Central memory CD4-positive, alpha-beta T cell (primary cell): ENCODE measurements at regions not wholly inside any gene's neighbourhood (a gene's known extent, or its start where the extent isn't known, plus 50 kb on each side); places are given as distances from the start of the nearest gene placed in this dataset.
"Not testable (repeated sequence)": the region's sequence is repeated elsewhere in the genome, so short reads cannot be mapped to it uniquely, and the experiment has no call there.

Source experiments
- DNase-seq: peaks from one replicate; pipeline ENCODE4 v3.0.0; 2022

DNA sequence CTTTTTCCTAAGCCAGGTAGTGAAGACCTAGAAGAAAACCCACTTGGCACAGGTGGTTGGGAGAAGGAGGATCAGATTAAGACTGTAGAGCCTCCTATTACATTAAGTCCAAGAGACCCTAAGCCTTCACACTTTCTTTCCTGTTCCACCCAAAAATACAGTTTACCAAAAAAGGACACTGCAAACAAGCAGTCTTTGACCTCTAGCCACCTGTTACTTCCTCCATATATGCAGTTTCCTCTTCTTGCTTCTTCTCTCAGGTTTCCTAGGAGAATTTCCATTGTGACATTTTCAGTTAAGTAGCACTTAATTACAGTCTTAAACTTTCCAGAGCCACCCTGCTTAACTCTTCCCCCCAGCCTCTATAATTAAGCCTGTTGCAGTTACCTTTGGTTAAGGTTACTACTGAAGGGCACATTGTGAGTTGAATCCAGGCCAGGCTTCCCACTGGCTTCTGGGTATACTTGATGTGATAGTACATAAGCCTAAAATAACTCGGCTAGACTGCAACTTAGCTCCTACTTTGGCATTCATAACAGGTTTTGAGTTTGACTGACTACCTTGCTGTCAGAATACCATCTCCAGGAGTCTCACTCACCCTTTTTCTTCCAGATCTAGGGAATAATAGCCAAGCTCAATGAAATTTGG lies 114.2 kb upstream of the UMPS start:
- no peak for DNase-seq

DNA sequence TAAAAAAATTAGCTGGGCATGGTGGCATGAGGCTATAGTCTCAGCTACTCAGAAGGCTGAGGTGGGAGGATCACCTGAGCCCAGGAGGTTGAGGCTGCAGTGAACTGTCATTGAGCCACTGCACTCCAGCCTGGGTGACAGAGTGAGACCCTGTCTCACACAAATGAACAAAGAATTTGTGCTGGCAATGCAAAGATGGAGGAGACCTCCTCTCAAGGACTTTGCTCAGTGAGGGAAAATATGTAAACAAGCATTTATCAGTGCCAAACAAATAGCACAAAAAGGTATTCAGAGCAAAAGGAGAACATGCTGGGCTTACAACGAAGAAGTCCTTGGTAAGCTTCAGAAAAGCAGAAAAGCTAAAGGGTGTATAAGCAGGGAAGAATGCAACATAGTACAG lies 113.1 kb upstream of the UMPS start:
- DNase-seq = no peak

DNA sequence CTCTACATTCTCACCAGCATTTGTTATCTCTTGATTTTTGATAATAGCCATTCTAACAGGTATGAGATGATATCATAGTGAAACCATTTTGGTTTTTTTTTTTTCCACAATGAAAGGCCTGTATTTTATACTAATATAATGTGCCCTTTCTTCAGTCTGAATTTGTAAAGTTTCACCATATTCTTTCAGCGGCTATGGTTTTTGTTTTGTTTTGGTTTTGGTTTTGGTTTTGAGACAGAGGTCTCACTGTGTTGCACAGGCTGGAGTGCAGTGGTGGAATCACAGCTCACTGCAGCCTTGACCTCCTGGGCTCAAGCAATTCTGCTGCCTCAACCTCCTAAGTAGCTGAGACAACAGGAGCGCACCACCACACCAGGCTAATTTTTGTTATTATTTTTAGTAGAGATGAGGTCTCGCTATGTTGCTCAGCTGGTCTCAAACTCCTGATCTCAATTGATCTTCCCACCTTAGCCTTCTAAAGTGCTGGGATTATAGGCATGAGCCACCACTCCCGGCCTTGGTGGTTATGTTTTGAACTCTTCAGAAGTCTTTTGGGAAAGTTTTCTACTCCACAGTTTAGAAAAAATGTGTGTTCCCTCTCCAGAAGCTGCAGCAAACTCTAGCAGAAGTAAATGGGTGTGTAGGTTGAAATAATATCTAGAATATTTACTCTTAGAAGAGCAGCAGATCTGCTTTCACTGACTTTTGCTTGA lies 110.2 kb upstream of the UMPS start:
- no peak for DNase-seq

DNA sequence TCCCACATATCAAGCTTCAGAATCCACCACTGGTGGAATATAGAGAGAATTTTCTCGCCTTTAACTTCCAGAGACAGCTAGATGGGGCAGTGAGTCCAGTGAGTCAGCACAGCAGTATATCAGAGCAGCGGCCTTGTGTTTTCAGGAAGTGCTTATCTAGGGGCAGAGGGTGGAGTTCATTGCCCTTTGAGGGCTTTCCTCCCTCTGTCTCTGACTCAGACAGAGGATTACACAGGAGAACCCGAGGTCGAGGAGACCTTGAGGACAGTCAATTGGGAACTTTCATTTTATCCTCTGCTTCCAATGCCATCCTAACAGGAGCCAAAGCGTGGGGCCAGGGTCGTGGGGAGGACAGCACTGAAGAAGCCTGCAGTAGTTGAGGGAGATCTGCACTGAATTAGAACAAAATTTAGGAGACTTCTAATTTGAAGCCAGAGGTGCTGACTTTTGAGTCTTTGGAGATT lies 109.6 kb upstream of the UMPS start:
- peak; percentile 16 for DNase-seq

DNA sequence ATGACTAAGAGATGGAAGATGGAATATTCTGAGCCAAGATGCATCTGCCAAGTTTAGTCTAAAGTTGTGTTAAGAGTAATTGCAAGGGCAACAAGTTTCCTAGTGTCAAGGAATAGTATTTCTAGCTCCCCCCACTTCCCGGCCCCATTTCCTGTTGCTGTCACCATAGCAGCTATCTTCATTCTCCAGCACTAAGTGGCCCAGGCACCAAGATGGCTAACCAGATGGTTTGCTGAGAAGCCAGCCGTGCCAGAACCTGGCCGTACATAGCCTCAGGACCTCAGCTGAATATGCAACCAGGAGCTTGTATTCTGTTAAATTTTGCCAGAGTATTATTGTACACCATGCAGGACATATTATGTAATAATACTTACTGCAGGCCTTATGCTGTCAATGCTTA lies 108.8 kb upstream of the UMPS start:
- DNase-seq = no peak

DNA sequence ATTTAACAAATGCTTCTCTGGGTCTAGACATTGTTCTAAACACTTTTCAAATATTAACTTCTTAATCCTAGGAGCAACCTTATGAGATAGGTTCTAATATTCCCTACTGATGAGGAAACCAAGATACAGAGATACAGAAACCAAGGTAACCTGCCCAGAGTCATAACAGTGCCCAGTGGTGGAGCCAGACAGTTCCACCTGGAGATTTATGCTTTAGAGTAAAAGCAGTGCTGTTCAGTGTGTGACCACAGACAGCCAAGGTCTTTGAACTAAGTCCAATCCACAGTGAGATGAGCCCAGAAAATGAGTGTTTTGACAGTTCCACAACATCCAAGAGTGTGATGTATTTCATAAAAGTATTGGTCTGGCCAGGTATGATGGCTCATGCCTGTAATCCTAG lies 105.2 kb upstream of the UMPS start:
- DNase-seq = no peak

DNA sequence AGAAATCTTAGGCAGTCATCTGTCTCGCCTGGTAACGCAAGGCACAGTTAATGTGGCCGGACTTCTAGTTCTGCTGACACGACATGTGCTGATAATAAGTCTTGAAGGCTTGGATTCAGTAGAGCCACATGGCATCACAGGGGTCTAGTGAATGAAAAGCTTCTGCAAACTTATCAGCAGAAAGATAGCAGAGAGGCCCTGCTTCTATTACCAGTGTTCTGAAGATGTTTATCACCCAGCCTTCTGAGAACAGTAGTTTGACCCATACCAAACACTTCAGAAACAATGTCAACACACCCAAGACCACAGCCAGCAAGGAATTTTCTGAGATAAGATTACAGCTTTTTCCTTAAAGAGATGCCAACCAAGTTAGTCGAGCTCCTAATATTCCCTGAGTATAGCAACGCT lies 102.7 kb upstream of the UMPS start:
- DNase-seq = no peak

DNA sequence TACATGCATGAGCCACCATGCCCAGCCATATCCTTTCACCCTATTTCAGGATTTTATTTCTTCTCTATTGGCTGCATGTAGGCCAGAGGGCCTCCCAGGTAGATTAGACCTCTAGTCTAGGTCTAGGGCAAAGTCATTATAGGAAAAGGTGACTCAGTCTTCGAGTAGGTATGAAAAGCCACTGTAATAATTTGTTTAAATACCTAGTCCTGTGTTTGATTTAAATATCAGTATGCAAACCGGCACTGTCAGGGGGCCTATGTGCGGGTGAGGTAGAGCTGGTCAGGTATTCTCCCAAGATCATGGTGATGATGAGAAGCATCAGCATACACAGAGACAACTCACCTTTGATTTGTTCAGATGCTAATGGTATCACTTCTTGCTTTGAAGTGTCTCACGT lies 101.4 kb upstream of the UMPS start:
- no peak for DNase-seq

DNA sequence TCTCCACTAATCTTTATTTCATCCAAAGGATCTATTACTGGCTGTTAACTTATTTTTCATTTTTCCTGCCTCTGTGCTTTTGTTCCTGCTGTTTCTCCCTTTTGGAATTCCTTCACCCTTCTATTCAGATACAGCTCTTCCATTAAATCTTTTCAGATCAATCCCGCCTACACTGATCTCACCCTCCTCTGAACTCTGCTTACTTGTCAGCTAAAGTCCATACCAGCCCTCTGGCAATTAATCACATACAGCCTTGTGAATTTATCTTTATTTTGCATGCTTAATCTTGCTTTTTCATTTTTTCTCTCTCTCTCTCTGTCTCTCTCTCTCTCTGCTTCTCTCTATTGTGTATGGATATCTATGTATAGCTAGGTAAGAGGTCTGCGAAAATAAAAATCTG lies 100.8 kb upstream of the UMPS start:
- no peak for DNase-seq

DNA sequence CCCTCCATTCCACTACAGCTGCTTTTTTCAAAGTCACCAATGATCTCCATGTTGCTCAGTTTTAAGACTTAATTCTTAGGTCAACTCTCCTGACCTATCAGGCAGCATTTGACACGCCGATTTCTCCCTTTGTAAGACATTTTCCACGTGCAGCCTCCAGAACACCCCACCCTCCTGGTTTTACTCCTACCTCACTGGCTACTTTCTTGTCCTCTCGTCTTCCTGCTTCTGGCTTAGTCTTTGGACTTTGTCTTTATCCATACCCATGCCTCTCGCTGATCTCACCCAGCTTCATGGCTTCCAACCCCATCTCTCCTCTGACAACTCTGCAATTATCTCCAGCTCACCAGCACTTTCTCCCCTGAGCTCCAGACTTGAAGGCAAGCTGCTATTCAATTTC lies 99.3 kb upstream of the UMPS start:
- no peak for DNase-seq

DNA sequence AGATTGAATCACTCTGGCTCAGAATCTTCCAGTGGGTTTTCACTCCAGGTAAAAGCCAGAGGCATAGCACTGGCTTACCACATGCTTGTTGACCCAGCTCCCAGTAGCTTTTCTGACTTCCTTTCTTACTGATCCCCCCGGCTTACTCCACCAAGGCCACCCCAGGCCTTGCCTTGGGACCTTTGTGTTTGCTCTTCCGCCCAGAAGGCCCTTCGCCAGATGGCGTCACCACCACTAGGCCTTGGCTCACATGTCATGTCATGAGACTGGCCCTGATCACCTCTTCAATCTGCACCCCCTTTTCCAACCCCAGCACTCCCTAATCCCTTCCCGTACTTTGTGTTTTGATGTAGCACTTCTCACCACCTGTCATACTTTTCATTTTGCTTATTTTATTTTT lies 98.5 kb upstream of the UMPS start:
- DNase-seq = no peak

DNA sequence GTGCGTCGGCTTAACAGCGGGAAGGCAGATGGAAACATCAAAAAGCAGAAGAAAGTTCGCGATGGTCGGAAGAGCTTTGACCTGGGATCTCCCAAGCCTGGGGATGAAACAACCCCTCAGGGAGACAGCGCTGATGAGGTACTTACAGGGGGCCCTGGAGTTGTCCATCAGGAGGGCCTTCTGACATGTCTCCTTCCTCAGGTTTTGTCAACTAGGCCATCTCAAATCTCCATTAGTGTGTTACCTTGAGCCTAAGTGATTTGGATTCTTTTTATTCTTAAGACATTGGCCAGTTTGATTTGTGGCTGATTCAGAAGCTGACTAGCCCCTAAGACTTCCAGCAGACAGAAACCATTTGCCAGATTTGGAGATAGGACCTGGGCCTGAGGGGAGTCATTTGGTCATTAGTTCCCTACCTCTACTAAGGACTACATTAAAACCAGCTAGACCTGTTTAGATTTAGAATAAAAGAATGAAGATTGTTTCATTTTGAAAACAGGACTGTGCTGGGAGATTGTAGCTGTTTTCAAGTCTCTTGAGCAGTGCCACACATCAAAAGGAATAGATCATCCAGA lies 97.6 kb upstream of the UMPS start:
- DNase-seq = no peak

DNA sequence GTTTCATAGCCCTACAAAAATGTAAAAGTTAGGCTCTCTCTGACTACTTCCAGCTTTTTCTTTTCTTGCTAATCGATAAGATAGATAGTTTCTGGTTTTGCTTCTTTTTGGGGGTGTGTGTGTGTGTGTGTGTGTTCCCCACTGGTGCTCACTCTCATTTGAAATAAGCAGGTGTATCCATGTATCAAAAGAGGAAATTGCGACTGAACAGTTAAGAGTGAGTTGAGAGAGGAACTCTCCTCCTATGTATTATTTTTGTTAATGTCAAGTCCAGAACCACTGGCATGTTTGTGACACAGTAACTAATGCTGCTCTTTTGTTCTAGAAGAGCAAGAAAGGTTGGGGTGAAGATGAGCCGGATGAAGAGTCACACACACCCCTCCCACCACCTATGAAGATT lies 96.7 kb upstream of the UMPS start:
- DNase-seq = no peak

DNA sequence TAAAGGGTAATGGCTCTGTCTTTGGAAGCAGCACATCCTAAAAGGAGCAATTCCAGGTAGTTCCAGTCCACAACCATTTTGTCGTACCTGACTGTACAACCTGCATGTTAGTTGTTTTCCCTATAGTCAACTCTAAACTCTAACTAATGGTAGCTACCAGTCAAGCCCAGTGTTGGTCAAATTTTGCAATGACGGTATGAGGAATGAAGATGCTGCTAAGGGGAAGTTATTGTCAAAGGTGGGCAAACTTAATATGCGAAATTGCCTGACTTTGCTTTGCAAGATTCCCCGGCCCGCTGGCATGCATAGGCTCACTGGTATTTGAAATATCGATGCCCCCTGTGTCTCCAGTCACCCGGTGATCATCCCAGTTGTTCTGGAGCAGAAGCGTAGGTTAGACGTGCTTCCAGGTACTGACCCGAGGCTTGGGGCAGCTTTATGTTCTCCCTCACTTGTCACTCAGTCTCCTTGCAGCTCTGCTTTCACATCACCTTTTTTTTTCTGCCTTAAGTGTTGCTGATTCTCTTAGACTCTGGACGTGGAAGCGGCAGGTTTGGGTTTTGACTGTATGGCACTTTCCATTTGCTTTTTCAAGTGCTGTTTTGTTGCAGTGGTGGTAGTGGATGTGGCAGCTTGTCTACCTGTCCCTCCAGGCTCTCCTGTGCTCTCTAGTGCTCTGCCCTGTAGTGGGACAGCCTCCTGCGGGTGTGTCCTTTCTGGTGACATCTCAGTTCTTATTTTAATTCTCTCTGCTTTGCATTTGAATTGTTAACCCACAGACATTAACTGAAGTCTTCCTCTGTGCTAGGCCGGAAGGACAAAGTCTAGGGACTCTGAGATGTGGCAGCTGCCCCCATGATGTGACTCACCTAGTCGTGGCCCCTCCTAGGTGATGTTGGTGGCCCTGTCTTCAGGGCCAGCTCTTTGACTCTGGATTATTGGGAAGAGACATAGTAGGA lies 95.8 kb upstream of the UMPS start:
- DNase-seq = no peak

DNA sequence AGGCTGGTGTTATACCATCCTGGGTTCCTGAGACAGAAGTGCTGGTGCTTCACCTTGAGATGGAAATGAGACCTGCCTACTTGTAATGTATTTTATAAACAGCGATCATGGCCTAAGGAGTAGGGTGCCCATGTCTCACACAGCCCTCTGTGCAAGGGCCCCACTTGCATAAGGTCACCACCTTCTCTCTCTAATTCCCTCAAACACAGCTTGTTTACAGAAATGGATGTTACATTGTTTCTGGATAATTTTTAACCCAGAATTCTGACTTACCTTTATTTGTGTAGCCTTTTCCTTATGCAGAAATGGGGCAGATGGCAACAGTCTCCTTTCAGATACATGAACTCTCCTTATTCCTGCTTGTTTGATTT lies 95.1 kb upstream of the UMPS start:
- DNase-seq = no peak

DNA sequence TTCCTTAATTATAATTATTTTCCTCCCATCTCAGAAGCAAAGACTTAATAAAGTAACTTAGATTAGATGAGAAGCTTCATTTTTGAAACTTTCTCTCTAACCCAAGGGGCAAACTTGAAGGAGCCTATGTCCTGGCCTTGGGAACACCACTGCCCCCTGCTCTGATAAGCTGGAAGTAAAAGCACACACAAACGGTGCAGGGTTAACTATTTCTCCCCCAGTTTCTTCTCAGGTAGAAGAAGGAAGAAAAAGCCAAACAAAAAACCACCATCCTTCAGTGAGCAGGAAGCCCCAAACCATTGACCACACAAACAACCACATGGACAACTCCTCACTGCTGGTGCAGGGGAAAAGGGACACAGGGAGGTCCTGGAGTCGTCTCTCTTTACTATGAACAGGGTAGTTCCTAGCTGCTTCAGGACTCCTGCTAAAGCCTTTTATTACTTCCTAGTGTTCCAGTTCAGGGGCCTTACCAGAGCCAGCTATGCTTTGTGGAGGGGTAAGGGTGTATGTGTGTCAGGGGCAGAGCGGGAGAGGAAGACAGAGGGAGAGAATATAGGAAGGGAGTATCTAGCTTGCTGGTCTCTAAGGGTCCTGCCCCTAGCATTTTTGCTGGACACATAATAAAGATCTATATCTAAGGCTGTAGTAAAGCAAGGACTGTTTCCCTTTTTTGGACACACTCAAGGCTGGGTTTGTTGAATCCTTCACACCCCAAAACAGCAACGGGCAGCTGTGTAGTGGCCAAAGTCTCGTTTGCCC lies 94.0 kb upstream of the UMPS start:
- no peak for DNase-seq

DNA sequence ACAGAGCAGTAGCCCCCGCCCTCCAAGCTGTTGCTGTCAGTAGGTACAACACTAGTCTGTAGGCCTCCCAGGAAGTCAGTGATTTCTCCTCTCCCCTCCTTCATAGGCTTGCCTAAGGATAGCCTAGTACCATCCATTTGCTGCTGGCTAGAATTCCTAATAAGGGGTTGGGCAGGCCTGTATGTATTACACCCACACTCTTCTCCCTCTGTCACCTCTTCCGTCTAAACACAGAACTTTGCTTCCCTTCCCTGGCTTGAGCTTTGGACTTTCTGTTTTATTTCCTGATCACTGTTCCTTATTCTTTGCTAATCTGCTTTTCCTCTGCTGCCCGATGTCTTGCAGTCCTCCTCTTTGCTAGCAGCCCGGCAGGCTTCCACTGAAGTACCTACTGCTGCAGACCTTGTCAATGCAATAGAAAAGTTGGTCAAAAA lies 93.4 kb upstream of the UMPS start:
- no peak for DNase-seq

DNA sequence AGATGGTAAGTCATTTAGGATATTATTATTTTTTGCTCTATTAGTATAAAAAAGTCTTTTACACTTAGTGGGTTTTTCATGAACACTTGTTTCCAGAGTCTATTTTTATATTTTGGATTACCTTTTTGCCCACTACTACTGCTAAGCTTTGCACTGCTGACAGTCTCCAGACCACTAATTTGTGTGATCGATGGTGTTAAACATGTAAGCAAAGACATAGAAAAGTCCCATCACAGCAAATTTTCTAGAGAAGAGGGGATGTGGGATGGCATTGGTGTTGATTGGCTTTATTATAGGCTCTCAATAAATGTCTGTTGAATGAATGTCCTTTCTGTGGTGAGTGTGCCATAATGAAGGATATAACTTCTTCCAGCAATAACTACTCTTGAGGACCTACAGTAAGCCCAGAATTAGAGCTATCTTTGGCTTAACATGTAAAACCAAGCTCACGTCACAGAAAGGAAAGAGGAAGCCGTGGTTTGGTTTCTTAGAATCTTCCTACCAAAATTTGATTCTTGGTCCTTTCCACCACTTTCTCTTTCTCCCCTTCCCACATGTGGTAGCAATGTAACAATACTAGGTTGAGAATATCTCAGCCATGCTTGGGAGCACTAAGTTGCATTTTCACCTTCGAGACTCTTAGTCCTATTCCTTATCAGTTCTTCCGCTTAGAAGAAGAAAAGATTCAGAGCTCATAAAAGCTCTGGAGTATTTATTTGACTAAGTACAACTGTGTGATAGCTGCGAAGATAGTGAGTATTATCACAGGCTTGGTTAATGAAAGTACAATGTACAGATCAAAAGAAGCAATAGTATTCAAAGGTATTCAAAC lies 90.6 kb upstream of the UMPS start:
- peak; percentile 17 for DNase-seq

DNA sequence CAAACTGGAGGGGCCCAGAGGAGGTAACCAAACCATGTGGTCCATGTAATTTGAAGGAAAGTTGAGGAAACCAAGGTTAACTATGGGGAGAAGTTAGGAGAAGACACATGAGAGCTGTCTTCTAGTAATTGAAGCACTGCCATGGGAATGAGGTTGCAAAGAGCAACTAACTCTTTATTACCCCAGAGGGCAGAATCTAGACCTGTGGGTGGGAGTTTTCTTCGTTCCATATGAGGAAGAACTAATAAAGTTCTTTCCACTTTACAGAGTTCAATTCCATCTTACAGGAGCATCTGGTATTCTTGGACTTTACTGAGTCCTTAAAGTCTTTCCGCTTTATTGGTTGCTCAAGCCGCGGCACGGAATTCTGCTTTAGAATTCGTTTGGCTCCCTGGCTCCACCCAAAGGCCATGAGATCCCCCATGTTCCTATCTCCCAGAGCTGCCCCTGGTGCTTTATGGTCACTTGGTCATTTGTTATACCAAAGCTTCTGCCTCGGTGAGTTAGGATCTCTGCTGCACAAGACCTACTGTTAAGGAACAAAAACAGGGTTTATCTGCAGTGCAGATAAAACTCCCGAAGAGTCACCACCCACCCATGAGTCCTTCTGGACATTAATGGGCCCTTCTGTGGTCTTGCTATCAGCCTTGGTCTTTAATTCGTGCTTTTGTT lies 89.5 kb upstream of the UMPS start:
- DNase-seq = no peak

DNA sequence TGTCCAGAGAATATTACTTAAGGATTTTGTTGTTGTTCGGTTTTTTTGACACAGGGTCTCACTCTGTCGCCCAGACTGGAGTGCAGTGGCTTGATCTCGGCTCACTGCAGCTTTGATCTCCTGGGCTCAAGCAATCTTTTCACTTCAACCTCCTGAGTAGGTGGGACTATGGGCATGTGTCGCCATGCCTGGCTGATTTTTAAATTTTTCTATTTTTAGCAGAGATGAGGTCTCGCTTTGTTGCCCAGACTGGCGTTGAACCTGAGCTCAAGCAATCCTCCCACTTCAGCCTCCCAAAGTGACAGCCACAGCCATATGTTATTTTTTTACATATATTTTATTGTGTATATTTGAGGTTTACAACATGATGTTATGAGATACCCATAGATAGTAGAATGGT lies 86.8 kb upstream of the UMPS start:
- DNase-seq = no peak

DNA sequence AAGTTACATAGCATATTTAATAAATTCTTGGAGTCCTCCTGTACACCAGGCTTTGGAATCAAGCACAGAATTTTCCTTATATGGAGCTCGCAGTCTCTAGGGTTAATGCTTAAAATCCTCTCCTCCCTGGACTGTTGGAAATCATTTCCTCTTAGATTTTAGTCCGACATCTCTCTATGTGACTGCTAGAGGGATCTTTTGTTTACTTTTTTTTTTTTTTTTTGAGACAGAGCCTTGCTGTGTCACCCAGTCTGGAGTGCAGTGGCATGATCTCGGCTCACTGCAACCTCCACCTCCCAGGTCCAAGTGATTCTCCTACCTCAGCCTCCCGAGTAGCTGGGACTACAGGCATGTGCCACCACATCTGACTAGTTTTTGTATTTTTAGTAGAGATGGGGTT lies 84.1 kb upstream of the UMPS start:
- DNase-seq = not testable (repeated sequence)
